HG02981 (cell line): ENCODE measurements at regions not wholly inside any gene's neighbourhood (a gene's known extent, or its start where the extent isn't known, plus 50 kb on each side); places are given as distances from the start of the nearest gene placed in this dataset.

Experiments used
- ATAC-seq: cut with Tn5 transposase; IDR thresholded peaks from one replicate; pipeline ENCODE4 v1.9.1; 2021; ENCODE audit warnings: mild to moderate bottlenecking, moderate library complexity; ENCODE audit not compliant: unreplicated experiment

GRCh38 chr15:87294854-87295253 lies 961.7 kb downstream of the NTRK3 start:
- no peak for ATAC-seq

- ATAC-seq: no peak
These were observed 963.5 kb downstream of the NTRK3 start for GRCh38 chr15:87293031-87293430.

- no peak for ATAC-seq
These were observed 969.4 kb downstream of the NTRK3 start for GRCh38 chr15:87287156-87287555.

GRCh38 chr15:87269566-87269965 lies 987.0 kb downstream of the NTRK3 start:
- no peak for ATAC-seq

- no peak for ATAC-seq
These were observed 987.9 kb downstream of the NTRK3 start for GRCh38 chr15:87268675-87269074.

- no peak for ATAC-seq
These were observed 988.7 kb downstream of the NTRK3 start for GRCh38 chr15:87267798-87268197.

GRCh38 chr15:87263871-87264270 lies 992.7 kb downstream of the NTRK3 start:
- ATAC-seq: no peak

GRCh38 chr15:87263296-87263695 lies 993.2 kb downstream of the NTRK3 start:
- ATAC-seq: no peak

- ATAC-seq: no peak
These were observed 1010.9 kb downstream of the NTRK3 start for GRCh38 chr15:87245592-87245991.

GRCh38 chr15:87243474-87243873 lies 1013.1 kb downstream of the NTRK3 start:
- ATAC-seq: no peak

GRCh38 chr15:87239582-87240230 lies 1016.8 kb downstream of the NTRK3 start:
- no peak for ATAC-seq

- no peak for ATAC-seq
These were observed 1018.0 kb downstream of the NTRK3 start for GRCh38 chr15:87238451-87239068.

GRCh38 chr15:87228460-87228859 lies 1028.1 kb downstream of the NTRK3 start:
- ATAC-seq: no peak

GRCh38 chr15:87227846-87228245 lies 1028.7 kb downstream of the NTRK3 start:
- ATAC-seq: no peak

GRCh38 chr15:87225436-87225835 lies 1031.1 kb downstream of the NTRK3 start:
- no peak for ATAC-seq

GRCh38 chr15:87224404-87224803 lies 1032.1 kb downstream of the NTRK3 start:
- no peak for ATAC-seq

- ATAC-seq: no peak
These were observed 1036.6 kb downstream of the NTRK3 start for GRCh38 chr15:87219650-87220615.

- ATAC-seq: no peak
These were observed 1041.4 kb downstream of the NTRK3 start for GRCh38 chr15:87215100-87215499.

- ATAC-seq: no peak
These were observed 1042.9 kb downstream of the NTRK3 start for GRCh38 chr15:87213626-87214025.

- no peak for ATAC-seq
These were observed 1044.5 kb downstream of the NTRK3 start for GRCh38 chr15:87212041-87212440.

GRCh38 chr15:87211547-87211946 lies 1045.0 kb downstream of the NTRK3 start:
- ATAC-seq: no peak
